Endodermal cell (in vitro differentiated cells): ENCODE measurements at regions not wholly inside any gene's neighbourhood (a gene's known extent, or its start where the extent isn't known, plus 50 kb on each side); places are given as distances from the start of the nearest gene placed in this dataset.

Source experiments
- DNase-seq: peaks from one replicate; pipeline ENCODE4 v3.0.0-alpha.2; 2017
- H3K27ac ChIP-seq: 2 replicates; pipeline ENCODE4 v1.5.1; 2013; ENCODE audit warnings: mild to moderate bottlenecking, low read depth, low read length, moderate library complexity
- H3K27me3 ChIP-seq: 2 replicates; pipeline ENCODE4 v1.6.1; 2013; ENCODE audit warnings: mild to moderate bottlenecking, low read length, moderate library complexity; ENCODE audit not compliant: insufficient read depth, control insufficient read depth, poor library complexity, severe bottlenecking
- H3K36me3 ChIP-seq: 2 replicates; pipeline ENCODE4 v1.7.0; 2013; ENCODE audit warnings: mild to moderate bottlenecking, low read length, moderate library complexity; ENCODE audit not compliant: control insufficient read depth, insufficient read depth
- H3K4me1 ChIP-seq: one replicate; pipeline ENCODE4 v1.7.0; 2013; ENCODE audit warnings: low read length; ENCODE audit not compliant: control insufficient read depth, insufficient read depth
- H3K4me3 ChIP-seq: 2 replicates; pipeline ENCODE4 v1.5.1; 2013; ENCODE audit warnings: mild to moderate bottlenecking, low read length, moderate library complexity
- H3K9ac ChIP-seq: 2 replicates; pipeline ENCODE4 v1.6.1; 2013; ENCODE audit warnings: mild to moderate bottlenecking, low read length, moderate library complexity; ENCODE audit not compliant: poor library complexity, severe bottlenecking; ENCODE audit errors: extremely low read depth
- H3K9me3 ChIP-seq: 2 replicates; pipeline ENCODE4 v1.6.1; 2013; ENCODE audit warnings: mild to moderate bottlenecking, low read length, moderate library complexity; ENCODE audit not compliant: control insufficient read depth
- H3K27ac Mint-ChIP-seq: 2 replicates; pipeline ENCODE4 v1.8.0; 2020; ENCODE audit warnings: mixed read lengths
- H3K27me3 Mint-ChIP-seq: 2 replicates; pipeline ENCODE4 v1.8.0; 2021; ENCODE audit warnings: mild to moderate bottlenecking, mixed read lengths; ENCODE audit not compliant: insufficient read depth
- H3K36me3 Mint-ChIP-seq: 2 replicates; pipeline ENCODE4 v1.8.0; 2020; ENCODE audit warnings: low read depth, mixed read lengths
- H3K4me1 Mint-ChIP-seq: 2 replicates; pipeline ENCODE4 v1.8.0; 2020; ENCODE audit warnings: mixed read lengths
- H3K4me3 Mint-ChIP-seq: 2 replicates; pipeline ENCODE4 v1.8.0; 2020; ENCODE audit warnings: mild to moderate bottlenecking, moderate library complexity, mixed read lengths
- H3K9me3 Mint-ChIP-seq: 2 replicates; pipeline ENCODE4 v1.8.0; 2020; ENCODE audit warnings: mild to moderate bottlenecking, mixed read lengths
- WGBS, 2 experiments: methylation state at CpG; one replicate each; pipeline versions ENCODE4 v1.1.5 to v1.1.7; 2013; ENCODE audit warnings: missing lambda C conversion rate in 2 of 2, mixed read lengths in 1 of 2; ENCODE audit not compliant: insufficient coverage in 1 of 2, insufficient read length in 1 of 2; 5-methylcytosine and 5-hydroxymethylcytosine counted together
- TF ChIP-seq, protein P1 (sequence below): fragments of 200-600 bp; sonication (generic); conservative IDR thresholded peaks from 2 replicates; pipeline ENCODE4 v1.5.0; 2021; ENCODE audit warnings: antibody characterized with exemption, mild to moderate bottlenecking

DNA sequence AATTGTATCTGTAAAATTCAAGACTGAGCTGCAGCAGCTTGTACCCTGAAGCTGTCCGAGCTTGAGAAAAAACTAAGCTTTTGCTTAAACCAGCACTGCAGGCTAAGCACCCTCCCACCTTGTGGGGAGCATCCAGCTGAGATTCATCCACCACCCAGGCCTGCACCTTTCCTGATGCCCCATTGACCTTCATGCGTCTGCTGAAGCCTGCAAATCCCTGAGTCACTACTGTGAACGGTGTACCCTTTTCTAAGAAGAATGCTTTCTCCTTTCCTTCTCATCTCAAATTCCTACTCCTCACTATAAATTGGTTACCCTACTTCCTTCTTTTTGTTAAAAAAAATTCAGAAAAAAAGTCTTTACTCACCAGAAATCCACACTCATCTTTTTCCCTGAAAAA, 90.9 kb upstream of the RGS18 start:
- Histone ChIP-seq H3K4me1 (no peaks in the 10 kb centered on the region), H3K4me3 (no peak overlapping the region), H3K27ac (no peak overlapping the region), H3K36me3 (no peaks in the 10 kb centered on the region), H3K27me3 (no peaks in the 10 kb centered on the region), H3K9me3 (no peaks in the 10 kb centered on the region), H3K9ac (no peak overlapping the region)
- H3K4me3 Mint-ChIP-seq: no peak overlapping the region
- TF ChIP-seq, protein P1, sequence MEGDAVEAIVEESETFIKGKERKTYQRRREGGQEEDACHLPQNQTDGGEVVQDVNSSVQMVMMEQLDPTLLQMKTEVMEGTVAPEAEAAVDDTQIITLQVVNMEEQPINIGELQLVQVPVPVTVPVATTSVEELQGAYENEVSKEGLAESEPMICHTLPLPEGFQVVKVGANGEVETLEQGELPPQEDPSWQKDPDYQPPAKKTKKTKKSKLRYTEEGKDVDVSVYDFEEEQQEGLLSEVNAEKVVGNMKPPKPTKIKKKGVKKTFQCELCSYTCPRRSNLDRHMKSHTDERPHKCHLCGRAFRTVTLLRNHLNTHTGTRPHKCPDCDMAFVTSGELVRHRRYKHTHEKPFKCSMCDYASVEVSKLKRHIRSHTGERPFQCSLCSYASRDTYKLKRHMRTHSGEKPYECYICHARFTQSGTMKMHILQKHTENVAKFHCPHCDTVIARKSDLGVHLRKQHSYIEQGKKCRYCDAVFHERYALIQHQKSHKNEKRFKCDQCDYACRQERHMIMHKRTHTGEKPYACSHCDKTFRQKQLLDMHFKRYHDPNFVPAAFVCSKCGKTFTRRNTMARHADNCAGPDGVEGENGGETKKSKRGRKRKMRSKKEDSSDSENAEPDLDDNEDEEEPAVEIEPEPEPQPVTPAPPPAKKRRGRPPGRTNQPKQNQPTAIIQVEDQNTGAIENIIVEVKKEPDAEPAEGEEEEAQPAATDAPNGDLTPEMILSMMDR: no peak
- 77 to 86% methylated on average over 3 of the region's 3 CpGs for WGBS, 2 experiments
- H3K9me3 Mint-ChIP-seq: no peaks in the 10 kb centered on the region
- no peaks in the 10 kb centered on the region for H3K36me3 Mint-ChIP-seq
- H3K27me3 Mint-ChIP-seq: no peaks in the 10 kb centered on the region
- peak; percentile 52 for DNase-seq
- no peak overlapping the region for H3K27ac Mint-ChIP-seq
- H3K4me1 Mint-ChIP-seq: no peaks in the 10 kb centered on the region

DNA sequence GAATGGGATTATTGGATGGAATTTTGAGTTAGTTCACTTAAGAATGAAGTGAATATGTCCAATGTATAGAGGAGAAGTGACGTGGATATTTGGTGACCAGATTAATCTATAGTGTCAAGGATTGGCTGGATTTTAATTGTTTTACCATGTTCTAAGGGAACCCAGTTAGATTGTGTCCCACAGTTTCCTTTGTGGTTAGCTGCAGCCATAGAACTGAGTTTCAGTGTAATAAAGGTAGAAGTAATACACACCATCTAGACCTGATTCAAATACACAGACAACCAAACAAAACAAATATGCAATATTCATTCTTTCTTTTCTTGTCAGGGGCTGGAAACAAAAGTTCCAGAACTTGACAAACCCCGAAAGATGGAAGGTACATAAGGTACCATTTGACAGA, 88.0 kb upstream of the RGS18 start:
- no peaks in the 10 kb centered on the region for H3K27me3 Mint-ChIP-seq
- 91% methylated on average over 2 of the region's 2 CpGs; no CpG with 5 or more reads in 1 of the 2 experiments for WGBS, 2 experiments

DNA sequence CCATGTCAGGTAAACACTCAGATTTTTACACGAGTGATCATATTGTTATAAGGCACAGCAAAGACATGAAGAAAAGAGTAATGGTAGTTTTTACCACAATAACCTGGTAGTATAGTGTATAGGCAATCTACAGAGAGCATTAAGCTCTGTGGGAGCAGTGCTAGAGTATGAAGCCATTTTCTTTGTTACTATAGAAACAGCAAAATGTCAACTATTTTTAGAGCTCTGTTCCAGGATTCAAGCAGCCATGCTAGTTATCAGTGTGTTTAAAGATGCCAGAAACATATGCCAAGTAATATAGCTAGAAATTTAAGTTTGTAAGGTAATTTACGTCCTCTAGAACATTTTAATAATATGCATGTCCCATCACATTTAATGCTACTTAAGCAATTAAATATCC, 77.6 kb upstream of the RGS18 start:
- Mint-ChIP-seq H3K4me3 (no peak overlapping the region), H3K4me1 (no peaks in the 10 kb centered on the region), H3K36me3 (no peaks in the 10 kb centered on the region), H3K27me3 (no peaks in the 10 kb centered on the region), H3K9me3 (no peaks in the 10 kb centered on the region), H3K27ac (no peak overlapping the region)
- Histone ChIP-seq H3K27me3 (no peaks in the 10 kb centered on the region), H3K4me3 (no peak overlapping the region), H3K36me3 (no peaks in the 10 kb centered on the region), H3K4me1 (no peaks in the 10 kb centered on the region), H3K27ac (no peak overlapping the region), H3K9me3 (no peaks in the 10 kb centered on the region), H3K9ac (no peak overlapping the region)
- WGBS, 2 experiments: 96 to 100% methylated on average over 1 of the region's 2 CpGs
- DNase-seq: no peak
- TF ChIP-seq, protein P1: no peak

More for the DNA sequence above, 88.0 kb upstream of the RGS18 start:
- Mint-ChIP-seq H3K36me3 (no peaks in the 10 kb centered on the region), H3K9me3 (no peaks in the 10 kb centered on the region), H3K4me3 (no peak overlapping the region), H3K27ac (no peak overlapping the region), H3K4me1 (no peaks in the 10 kb centered on the region)
- Histone ChIP-seq H3K4me1 (no peaks in the 10 kb centered on the region), H3K4me3 (no peak overlapping the region), H3K36me3 (no peaks in the 10 kb centered on the region), H3K27me3 (no peaks in the 10 kb centered on the region), H3K27ac (no peak overlapping the region), H3K9me3 (no peaks in the 10 kb centered on the region), H3K9ac (no peak overlapping the region)
- DNase-seq: no peak
- TF ChIP-seq, protein P1: no peak
